Ammon's horn (tissue), 1 donor: ENCODE measurements at regions not wholly inside any gene's neighbourhood (a gene's known extent, or its start where the extent isn't known, plus 50 kb on each side); places are given as distances from the start of the nearest gene placed in this dataset.
"Not testable (repeated sequence)": the region's sequence is repeated elsewhere in the genome, so short reads cannot be mapped to it uniquely, and the experiment has no call there.

Experiments used
- DNase-seq: peaks from one replicate; pipeline ENCODE4 v3.0.0-alpha.2; 2016; ENCODE audit warnings: low spot score

DNA sequence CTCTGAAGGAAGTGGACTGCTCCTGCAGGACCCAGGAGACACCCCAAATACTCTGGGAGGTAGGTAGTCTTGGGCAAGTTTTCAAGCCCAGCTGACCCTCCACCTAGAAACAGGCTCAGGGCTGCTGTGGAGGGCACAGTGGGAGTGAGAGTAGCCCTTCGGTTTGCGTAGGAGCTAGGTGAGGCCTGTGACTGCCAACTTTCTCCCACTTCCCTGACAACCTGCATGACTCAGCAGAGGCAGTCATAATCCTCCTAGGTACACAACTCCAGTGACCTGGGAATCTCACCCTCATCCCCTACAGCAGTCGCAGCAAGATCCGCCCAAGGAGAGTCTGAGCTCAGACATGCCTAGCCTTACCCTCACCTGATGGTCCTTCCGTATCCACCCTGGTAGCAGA is 439.1 kb downstream of the CNTNAP4 start:
- DNase-seq: not testable (repeated sequence)

- DNase-seq: no peak
Observed at GRCh38 chr16:76724181-76724580, 447.0 kb downstream of the CNTNAP4 start.

- DNase-seq: no peak
Observed at GRCh38 chr16:76729525-76729924, 452.3 kb downstream of the CNTNAP4 start.

DNA sequence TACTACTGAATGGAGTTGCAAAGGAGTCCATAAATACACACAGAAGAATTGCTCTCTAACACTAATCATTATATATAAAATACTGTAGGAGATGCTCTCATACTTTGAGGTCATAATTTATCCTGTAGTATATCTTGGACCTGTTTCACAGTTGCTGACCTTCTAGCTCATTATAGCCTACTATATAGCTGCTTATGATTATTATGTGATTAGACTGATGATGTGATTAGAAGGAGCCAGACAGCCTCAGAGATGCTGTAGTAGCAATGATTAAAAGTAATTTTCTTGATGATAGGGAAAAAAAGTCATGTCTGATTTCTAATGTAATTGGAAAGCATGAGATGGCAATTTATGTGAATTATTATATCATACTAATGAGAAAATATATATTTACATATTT is 455.7 kb downstream of the CNTNAP4 start:
- no peak for DNase-seq

- no peak for DNase-seq
Observed at GRCh38 chr16:76741623-76742022, 449.4 kb upstream of the MON1B start.

DNA sequence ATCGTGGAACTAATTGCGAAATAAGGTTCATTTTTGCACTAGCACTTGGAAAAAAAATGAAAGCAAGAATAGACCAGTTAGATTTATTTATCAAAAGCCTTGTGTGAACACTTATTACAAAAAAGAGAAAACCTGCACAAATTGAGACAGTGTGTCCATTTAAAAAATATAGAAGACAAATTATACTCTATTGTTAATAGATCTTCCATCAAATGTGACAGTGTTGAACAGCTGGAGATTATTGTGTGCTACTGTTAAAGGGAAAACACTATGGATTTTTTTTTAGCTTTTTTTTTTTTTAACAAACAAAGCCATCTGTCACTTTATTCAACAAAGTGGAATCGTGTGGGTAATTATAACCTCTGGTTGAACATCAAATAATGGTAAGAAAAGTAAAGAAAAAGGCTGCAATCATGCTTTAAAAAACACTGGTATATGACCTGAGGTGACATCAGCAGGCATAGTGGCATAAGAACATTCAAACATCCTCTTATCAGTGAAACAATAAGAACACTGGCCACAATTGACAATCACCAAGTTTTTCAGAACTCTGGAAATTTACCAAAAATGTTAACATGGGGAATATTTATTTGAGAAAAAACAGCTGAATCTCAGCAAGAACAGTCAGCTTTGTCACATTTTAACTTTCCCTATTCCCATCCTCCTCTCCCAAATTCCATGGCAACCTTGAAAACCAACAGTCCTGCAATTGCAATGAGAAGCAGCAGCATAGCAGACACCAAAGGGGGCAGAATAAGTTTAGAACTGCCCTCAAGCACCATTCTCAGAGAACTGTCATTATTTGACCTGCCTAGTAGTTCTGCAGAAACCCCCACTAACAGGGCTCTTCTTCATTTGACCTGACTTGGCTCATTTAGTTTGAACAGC is 442.3 kb upstream of the MON1B start:
- DNase-seq: peak; percentile 21

DNA sequence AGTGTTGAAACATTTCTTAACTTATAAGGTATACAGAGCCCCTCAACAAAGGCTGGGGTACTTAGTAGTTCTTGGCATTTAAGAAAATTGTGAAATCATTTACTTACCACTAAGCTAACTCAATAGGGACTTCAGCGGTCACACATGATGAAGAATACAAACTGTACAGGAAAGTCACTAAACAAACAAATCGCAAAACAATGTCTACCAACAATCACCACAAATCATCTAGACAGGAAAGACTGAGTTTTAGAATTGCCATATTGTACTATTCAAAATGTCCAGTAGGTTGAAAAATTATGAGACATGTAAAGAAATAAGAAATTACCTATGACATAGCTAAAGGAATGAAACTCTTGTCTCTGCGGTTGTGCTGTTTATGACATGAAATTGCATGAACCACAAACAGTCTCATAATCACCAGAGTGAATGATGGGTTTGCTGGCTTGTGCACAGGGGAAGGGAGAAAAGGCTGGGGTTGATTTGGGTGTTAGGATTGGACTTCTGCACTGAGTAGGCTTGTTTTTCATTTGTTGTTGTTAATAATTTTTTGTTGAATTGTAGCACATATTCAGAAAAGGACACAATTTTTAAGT is 441.1 kb upstream of the MON1B start:
- no peak for DNase-seq

GRCh38 chr16:76755496-76755895 is 435.5 kb upstream of the MON1B start:
- DNase-seq: no peak

DNA sequence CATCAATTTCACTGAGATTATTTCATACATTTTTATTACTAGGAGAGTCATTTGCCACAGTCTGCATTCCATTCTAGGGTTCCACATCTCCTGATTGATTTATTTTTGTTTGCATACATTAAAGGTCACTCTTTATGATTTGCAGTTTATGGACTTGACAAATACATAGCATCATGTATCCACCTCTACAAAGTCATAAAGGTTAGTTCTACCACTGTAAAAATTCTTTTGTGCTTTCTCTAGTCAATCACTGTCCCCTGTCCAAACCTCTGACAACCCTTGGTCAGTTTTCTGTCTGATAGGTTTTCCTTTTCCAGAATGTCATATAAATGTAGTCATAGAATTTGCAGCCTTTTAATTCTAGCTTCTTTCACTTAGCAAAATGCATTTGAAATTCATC is 434.6 kb upstream of the MON1B start:
- DNase-seq: no peak

GRCh38 chr16:76756951-76757350 is 434.0 kb upstream of the MON1B start:
- no peak for DNase-seq

DNA sequence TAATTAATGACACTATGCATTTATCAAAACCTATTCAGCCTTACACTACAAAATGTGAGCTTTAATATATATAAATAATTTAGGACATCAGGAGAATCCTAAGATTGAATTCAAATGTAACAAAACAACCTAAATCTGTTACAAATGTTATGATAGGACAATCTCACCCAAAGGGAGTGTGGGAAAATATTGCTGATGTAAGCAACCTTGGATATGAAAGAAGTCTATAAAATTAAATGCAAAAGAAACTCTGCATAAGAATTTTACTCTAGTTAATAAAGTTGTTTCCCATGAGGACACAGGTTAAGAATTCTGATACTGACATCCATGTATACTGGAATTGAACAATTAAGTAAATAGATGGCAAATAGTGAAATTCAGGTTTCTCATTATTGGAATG is 424.5 kb upstream of the MON1B start:
- DNase-seq: no peak

GRCh38 chr16:76768316-76768715 is 422.7 kb upstream of the MON1B start:
- no peak for DNase-seq

DNA sequence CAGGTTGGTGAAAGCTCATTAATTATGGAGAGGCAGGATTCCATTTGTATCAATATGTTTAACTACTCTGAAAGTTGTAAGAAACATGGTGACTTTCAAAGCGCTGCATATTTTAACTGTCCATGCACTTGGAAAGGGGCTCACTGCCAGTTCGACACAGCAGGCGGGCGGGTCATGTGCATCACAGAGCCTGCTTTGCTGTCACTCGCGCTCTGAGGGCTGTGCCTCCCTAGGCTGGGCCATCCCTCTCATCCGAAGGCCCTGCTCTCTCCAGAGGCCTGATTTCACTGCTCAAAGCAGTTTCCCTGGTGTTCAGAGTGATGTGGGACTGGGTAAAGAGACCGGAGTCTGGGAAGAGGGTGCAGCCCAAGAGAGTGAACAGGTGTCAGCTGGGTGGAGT is 422.0 kb upstream of the MON1B start:
- no peak for DNase-seq

- no peak for DNase-seq
Observed at GRCh38 chr16:76771216-76771615, 419.8 kb upstream of the MON1B start.

DNA sequence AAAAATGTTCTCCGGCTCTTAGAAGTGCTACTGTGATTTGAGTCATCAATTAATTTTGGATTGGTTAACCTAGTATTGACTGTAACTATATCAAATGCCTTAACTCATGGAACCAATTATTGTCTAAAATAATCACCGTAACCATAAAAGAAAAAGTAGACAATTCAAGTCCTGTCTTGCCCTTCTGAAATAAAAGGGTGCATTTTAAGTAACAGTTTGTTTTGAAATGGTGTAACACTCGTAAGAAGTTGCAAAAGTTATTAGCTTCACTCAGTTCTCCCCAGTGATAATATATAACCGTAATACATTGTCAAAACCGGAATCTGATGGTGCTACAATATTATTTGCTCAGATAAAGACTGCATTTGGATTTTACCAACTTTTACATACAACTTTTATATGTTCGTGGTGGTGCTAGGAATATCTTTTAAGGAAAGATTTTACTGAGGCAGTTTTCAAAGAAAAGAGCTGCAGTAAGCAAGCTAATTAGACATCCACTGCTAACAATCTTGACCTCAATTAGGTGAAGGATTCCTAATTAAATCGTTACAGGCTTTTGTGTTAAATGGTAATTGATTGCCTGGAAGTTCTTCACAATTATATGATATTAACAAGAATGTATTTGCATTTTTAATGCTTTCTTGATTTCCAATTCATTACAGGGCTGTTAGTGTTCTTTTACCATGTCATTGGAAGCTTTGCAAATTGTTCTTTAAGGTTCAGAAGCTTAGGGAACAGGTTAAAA is 413.1 kb upstream of the MON1B start:
- no peak for DNase-seq

DNA sequence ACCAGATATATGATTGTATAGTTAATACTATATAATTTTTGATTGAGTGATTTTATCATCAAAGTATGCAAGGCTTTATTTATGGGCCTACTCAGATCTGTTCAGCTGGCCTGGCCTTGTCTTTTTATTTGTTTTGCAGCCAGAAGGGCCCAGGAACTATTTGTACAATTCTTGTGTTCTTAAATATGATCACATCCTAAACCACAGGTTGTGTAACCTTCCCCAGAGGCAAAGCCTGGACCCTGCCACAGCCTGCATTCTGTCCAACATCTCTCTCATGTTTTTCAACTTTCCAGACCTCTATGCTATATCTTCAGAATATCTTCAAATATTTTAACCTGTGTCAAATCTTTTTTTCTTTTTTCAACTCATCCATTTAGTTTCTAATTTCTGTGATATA is 410.4 kb upstream of the MON1B start:
- no peak for DNase-seq

DNA sequence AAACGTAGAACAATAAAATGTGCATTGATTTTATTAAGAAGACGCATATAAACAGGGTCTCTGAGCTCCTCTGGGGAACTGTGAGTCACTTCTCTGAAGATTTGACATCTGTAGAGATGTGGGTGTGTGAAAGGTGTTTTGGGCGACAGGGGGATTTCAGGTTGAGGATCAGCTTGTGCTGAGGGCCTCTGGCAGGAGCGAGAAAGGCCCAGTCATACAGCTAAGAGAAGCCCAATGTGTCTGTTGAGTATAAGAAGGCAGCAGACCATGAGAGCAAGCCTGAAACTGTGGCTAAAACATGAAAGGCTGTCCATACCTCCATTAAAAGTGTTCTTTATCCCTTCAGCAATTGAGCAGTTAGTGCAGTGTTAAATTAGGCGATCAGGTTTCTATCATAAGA is 406.5 kb upstream of the MON1B start:
- no peak for DNase-seq

DNA sequence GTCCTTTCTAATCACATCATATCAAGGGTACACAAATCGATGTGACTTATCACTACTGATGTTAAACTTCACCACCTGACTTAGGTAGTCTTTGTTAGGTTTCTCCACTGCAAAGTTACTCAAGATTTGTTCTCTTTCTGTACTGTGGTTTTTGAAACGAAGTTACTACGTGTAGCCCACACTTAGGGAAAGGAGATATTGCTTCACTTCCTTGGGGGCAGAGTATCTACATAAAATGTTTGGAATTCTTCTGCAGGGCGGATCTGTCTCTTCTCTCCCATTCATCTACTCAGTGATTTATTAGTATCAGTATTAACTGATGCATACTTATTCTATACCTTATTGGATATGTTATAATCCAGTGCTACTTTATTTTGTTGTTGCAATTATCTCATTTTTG is 403.6 kb upstream of the MON1B start:
- DNase-seq: no peak

DNA sequence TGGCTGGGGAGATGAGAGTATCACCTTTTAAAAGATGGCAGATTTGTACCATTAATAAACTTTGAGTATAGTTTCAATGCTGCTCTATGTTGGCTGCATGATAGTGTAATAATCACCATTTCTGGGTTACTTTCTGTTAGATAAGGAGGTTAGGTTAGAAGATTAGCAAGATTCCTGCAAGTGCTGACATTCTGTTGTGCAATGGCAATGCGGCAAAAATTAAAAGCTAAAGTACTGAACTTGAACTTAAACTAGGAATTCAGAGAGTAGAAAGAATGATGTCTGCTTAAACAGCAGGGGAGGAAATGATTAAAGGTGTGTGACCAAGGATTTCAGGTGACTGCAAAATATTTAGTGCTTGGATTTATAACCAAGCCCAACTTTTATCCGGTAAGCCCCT is 399.8 kb upstream of the MON1B start:
- no peak for DNase-seq

DNA sequence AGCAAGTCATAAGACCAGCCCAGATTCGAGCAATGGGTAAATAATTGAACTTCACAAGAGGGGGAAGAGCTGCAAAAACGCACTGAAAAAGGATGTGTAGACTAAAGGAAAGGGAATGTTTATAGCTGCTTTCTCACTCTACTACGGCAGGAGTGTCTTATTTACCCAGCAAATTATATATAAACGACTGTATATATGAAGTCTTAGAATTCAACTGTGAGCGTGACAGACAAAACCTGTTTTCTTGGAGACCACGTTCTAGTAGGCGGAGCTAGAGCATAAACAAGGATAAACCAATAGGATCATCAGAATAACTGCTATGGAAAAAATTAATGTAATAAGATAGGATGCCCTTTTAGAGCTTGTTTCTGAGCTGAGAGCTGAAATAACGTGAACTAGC is 394.6 kb upstream of the MON1B start:
- no peak for DNase-seq

DNA sequence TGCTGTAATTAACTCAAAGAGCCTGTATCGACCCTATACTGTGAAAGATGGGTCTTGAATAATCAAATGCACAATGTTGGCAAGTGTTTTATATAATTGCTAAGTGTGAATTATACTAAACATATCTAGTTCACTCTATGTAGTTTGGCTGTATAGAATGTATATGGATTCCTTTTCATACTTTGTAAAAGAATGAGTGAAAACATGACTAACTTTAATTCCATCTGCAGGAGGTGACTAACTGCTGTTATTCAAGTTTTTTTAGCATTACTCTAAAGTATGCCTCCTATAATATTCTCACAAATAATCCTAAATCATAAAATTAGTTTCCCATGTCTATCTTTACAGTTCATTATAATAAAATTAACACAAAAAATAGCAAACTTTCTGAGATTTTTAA is 394.0 kb upstream of the MON1B start:
- DNase-seq: no peak

- DNase-seq: no peak
Observed at GRCh38 chr16:76797457-76797856, 393.5 kb upstream of the MON1B start.

DNA sequence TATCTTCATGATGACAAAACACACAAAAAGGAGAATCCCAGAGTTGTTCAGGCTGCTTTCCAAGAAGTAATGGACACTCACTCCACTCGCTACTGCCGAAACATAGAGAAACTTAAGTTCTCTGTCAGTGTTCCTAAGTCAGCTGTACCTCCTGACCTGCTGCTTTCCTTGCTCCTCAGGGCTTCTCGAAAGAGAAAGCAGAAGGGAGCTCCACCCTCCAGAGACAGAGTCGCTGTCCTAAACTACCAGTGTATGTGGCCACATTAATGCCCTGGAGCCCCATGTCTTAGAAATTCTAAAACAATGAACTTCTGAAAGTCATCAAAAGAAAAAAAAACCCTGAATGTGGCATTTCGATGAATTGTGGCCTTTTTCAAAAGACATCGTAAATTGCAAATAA is 390.8 kb upstream of the MON1B start:
- DNase-seq: no peak
